Tibial artery (tissue), 4 donors: ENCODE measurements at regions not wholly inside any gene's neighbourhood (a gene's known extent, or its start where the extent isn't known, plus 50 kb on each side); places are given as distances from the start of the nearest gene placed in this dataset.
"Not testable (repeated sequence)": the region's sequence is repeated elsewhere in the genome, so short reads cannot be mapped to it uniquely, and the experiment has no call there.

Experiments
- DNase-seq, 2 donors: peaks; one replicate each; pipeline ENCODE4 v3.0.0-alpha.2; 2019
- H3K27ac ChIP-seq, 2 donors: fragments of 200-600 bp; sonication (generic) in 1 of 2; 1 replicate in 1 of 2; 2 replicates in 1 of 2; pipeline ENCODE4 v1.5.1; 2018 to 2019; ENCODE audit warnings: mild to moderate bottlenecking in 1 of 2
- H3K27me3 ChIP-seq, 2 donors: fragments of 200-600 bp; sonication (generic) in 1 of 2; one replicate each; pipeline versions ENCODE4 v1.5.1 to v1.6.0; 2016 to 2019
- H3K36me3 ChIP-seq, 3 donors: fragments of 200-600 bp; sonication (generic) in 2 of 3; one replicate each; pipeline ENCODE4 v1.5.1; 2016 to 2019; ENCODE audit warnings: mild to moderate bottlenecking in 2 of 3
- H3K4me1 ChIP-seq, 4 donors: fragments of 200-600 bp; sonication (generic) in 2 of 4; 1 replicate in 3 of 4; 2 replicates in 1 of 4; pipeline ENCODE4 v1.5.1; 2016 to 2019
- H3K4me3 ChIP-seq, 2 donors: fragments of 200-600 bp; sonication (generic) in 1 of 2; 1 replicate in 1 of 2; 2 replicates in 1 of 2; pipeline ENCODE4 v1.5.1; 2018 to 2019; ENCODE audit warnings: mild to moderate bottlenecking in 2 of 2
- H3K9me3 ChIP-seq, 3 donors: fragments of 200-600 bp; sonication (generic) in 1 of 3; one replicate each; pipeline ENCODE4 v1.5.1; 2016 to 2019
- intact Hi-C: fragments of 100-400 bp; cut with DNase I; formaldehyde crosslinking; loops from one replicate; pipeline ENCODE4 v1.15.0; 2023; ENCODE audit warnings: low total_unique reads
- TF ChIP-seq, protein P1 (sequence below), 2 experiments: fragments of 200-600 bp in 1 of 2; fragments of 450-650 bp in 1 of 2; IDR thresholded peaks; one replicate each; pipeline ENCODE4 v1.5.1; 2017 to 2019; ENCODE audit warnings: antibody characterized with exemption in 2 of 2, mild to moderate bottlenecking in 1 of 2, moderate library complexity in 1 of 2

DNA sequence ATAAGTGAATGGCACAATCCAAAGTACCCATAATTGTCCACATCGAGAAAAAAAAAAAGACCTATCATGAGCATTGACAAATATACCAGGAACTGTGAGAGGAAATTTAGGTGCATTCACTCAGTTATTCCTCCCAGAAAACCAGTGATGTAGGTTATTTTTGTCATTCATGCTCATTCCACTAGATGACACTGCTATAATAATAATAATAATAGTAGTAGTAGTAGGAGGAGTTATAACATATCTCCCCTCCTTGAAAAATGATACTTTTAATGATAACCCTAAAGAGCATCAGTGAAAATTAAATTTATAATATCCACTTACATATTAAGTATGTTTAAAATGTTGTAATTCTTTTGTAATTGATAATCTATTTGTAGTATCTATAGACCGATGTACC lies 463.9 kb upstream of the MIR17HG start:
- Histone ChIP-seq H3K36me3 (no peaks in the 10 kb centered on the region), H3K9me3 (no peaks in the 10 kb centered on the region), H3K4me3 (no peak overlapping the region), H3K4me1 (no peaks in the 10 kb centered on the region), H3K27me3 (no peaks in the 10 kb centered on the region), H3K27ac (no peak overlapping the region)
- no peak for DNase-seq
- TF ChIP-seq, protein P1, sequence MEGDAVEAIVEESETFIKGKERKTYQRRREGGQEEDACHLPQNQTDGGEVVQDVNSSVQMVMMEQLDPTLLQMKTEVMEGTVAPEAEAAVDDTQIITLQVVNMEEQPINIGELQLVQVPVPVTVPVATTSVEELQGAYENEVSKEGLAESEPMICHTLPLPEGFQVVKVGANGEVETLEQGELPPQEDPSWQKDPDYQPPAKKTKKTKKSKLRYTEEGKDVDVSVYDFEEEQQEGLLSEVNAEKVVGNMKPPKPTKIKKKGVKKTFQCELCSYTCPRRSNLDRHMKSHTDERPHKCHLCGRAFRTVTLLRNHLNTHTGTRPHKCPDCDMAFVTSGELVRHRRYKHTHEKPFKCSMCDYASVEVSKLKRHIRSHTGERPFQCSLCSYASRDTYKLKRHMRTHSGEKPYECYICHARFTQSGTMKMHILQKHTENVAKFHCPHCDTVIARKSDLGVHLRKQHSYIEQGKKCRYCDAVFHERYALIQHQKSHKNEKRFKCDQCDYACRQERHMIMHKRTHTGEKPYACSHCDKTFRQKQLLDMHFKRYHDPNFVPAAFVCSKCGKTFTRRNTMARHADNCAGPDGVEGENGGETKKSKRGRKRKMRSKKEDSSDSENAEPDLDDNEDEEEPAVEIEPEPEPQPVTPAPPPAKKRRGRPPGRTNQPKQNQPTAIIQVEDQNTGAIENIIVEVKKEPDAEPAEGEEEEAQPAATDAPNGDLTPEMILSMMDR (IDR thresholded peaks at IDR 0.05), result no peak
- intact Hi-C loops, result no loop called here

DNA sequence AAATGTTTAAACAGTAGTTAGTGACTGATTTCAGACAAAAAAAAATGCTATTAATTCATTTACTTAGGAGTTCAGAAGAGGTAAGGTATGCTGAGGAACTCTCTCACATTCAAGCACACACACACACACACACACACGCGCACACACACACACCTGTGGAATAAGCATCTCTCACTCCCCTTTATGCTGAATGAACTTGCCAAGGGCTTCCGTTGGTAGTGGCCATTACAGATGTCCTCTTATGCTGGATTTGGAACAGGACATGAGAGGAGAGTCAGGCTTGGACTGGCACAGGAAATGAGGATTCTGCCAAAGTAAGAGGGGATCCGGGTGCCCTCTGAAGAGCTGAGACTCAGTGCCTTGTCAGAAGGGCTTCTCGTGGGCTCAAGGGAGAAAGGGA lies 463.4 kb upstream of the MIR17HG start:
- intact Hi-C loops, result no loop called here
- TF ChIP-seq, protein P1 (IDR thresholded peaks at IDR 0.05), result no peak
- Histone ChIP-seq H3K4me3 (no peak overlapping the region), H3K36me3 (no peaks in the 10 kb centered on the region), H3K4me1 (no peaks in the 10 kb centered on the region), H3K9me3 (no peaks in the 10 kb centered on the region), H3K27ac (no peak overlapping the region), H3K27me3 (no peaks in the 10 kb centered on the region)
- no peak for DNase-seq

DNA sequence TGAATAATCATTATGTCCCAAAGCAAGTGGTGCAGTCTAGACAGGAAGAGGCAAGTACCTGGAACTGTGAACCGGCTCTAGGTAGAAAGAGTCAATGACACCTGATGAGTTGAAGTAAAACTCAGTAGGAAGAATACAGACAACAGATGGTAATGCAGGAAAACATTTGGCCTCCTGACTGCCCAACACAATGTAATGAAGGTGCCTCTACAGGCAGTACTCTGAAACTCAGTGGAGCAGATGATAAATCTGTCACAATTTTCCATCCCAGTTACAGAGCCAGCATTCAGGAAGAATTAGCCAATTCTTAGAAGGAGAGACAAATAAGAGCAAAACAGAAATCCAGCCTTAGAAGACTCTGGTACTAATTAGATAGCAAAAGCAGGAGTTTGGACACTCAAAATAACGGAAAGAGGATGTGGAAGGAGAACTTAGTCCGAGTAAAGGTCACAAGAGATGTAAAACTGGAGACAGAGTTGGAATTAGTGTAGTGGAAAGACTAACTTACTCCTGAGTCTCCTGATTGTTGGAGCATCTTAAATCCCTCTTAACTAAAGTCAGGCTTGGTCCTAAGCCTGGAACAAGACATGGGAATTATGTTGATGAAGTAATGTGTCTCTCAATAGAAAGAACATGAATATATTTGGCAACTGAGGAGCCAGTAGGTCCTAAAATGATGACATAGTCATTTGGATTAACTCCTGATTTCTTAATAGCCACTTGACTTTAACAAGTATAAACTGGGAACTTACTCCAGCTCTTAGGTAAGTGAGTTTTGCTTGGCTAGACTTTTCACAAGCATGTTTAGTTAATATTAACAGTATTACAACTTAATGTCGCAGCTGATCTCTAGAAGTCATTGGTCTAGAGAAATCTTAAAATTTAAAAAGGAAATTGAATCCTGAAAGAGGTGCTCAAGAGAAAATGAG lies 457.3 kb upstream of the MIR17HG start:
- no peak overlapping the region for H3K27ac ChIP-seq

DNA sequence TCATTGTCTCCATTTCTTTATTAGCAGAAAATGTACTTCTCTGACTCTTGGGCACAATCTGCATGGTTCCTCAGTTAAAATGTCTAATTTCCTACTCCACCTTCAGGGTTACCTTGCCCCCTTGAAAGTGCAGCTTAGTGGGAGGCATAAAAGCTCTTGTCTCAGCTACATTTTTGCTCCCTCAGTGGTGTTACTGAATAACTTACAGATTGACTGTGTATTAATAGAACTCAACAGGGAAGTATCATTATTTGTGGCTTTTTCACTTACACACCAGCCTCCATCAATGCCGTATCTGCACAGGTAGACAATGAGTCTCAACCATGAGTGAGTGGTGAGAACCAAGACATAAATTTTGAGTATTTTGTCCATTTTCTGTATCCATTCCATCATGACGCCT lies 456.2 kb upstream of the MIR17HG start:
- Histone ChIP-seq H3K4me3 (no peak overlapping the region), H3K9me3 (no peaks in the 10 kb centered on the region), H3K27ac (no peak overlapping the region), H3K27me3 (no peaks in the 10 kb centered on the region), H3K4me1 (no peaks in the 10 kb centered on the region), H3K36me3 (no peaks in the 10 kb centered on the region)
- TF ChIP-seq, protein P1 (IDR thresholded peaks at IDR 0.05), result no peak
- DNase-seq, result no peak
- intact Hi-C loops, result no loop called here

More for the DNA sequence above, 457.3 kb upstream of the MIR17HG start:
- intact Hi-C loops, result no loop called here
- H3K27me3 ChIP-seq, result no peaks in the 10 kb centered on the region
- no peaks in the 10 kb centered on the region for H3K4me1 ChIP-seq
- H3K9me3 ChIP-seq, result no peaks in the 10 kb centered on the region
- TF ChIP-seq, protein P1 (IDR thresholded peaks at IDR 0.05), result no peak
- DNase-seq, result no peak
- H3K36me3 ChIP-seq, result no peaks in the 10 kb centered on the region
- H3K4me3 ChIP-seq, result no peak overlapping the region

DNA sequence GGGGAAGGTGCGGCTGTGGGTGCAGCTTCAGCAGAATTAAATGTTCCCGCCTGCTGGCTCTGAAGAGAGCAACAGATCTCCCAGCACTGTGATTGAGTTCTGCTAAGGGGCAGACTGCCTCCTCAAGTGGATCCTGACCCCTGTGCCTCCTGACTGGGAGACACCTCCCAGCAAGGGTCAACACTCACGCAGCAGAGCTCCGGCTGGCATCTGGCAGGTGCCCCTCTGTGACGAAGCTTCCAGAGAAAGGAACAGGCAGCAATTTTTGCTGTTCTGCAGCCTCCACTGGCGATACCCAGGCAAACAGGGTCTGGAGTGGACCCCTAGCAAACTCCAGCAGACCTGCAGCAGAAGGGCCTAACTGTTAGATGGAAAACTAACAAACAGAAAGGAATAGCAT lies 454.3 kb upstream of the MIR17HG start:
- H3K27me3 ChIP-seq, H3K4me3 ChIP-seq, H3K4me1 ChIP-seq, H3K27ac ChIP-seq, intact Hi-C loops, H3K9me3 ChIP-seq, DNase-seq, H3K36me3 ChIP-seq: not testable (repeated sequence)

DNA sequence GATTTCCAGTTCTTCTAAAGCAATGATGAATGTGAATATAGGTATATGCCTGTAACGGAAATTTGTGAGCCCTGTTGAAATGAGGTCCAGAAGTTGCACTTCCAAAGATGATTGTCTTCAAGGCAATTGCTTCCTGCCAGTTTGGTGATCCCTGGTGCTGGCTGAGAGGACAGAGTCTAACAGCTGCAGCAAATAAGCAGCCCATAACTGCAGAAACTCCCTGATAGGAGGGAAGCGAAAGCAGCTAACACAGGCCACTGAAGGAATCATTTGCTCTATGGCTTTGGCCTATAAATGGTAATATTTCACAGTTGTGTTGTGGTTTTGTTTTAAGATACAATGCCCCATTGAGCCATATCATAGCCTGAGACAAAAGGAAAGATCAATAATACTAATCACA lies 451.5 kb upstream of the MIR17HG start:
- Histone ChIP-seq H3K36me3 (no peaks in the 10 kb centered on the region), H3K27ac (no peak overlapping the region), H3K27me3 (no peaks in the 10 kb centered on the region), H3K9me3 (no peaks in the 10 kb centered on the region), H3K4me1 (no peaks in the 10 kb centered on the region), H3K4me3 (no peak overlapping the region)
- intact Hi-C loops, result no loop called here
- TF ChIP-seq, protein P1 (IDR thresholded peaks at IDR 0.05), result no peak
- DNase-seq, result no peak
